ENCODE measurements at regions not wholly inside any gene's neighbourhood (a gene's known extent, or its start where the extent isn't known, plus 50 kb on each side); places are given as distances from the start of the nearest gene placed in this dataset.
A peak's percentile ranks its signal among the peaks of the same experiment; 100 is the strongest.

GRCh38 chr3:160169139-160169976 lies 55.9 kb upstream of the C3orf80 start:
- H2BK5ac ChIP-seq (ENCODE audit: insufficient read length, low read length) = no peak overlapping the region
- H3K4me2 ChIP-seq (ENCODE audit: insufficient read depth, insufficient read length, low read length) = no peak overlapping the region
- no peak overlapping the region for H3K9ac ChIP-seq (ENCODE audit: extremely low read depth, insufficient read length, low read length)
- Mint-ChIP-seq H3K27ac (peak overlapping the region in 1 of 3 experiments; percentile 15; a peak in 3 of 7 replicates), H3K36me3 (ENCODE audit: insufficient read depth in 1 of 3, low read depth in 3 of 3) (no peaks in the 10 kb centered on the region), H3K4me3 (no peak overlapping the region), H3K9me3 (peaks cover 0 to 3% of the 10 kb centered on the region in 2 experiments; a peak in 1 of 5 replicates), H3K27me3 (ENCODE audit: low read depth) (no peaks in the 10 kb centered on the region), H3K4me1 (peaks cover 11 to 13% of the 10 kb centered on the region in 2 experiments)
- H2BK20ac ChIP-seq (ENCODE audit: low read depth, low read length, poor library complexity, severe bottlenecking) = no peak overlapping the region
- H3T11ph ChIP-seq (ENCODE audit: low read length) = no peak overlapping the region
- no peaks in the 10 kb centered on the region for H3K79me1 ChIP-seq (ENCODE audit: insufficient read depth, low read depth, low read length, poor library complexity, severe bottlenecking)
- H3K23me2 ChIP-seq (ENCODE audit: insufficient read length, low read depth, low read length, poor library complexity, severe bottlenecking) = no peaks in the 10 kb centered on the region
- H3K79me2 ChIP-seq (ENCODE audit: insufficient read depth, low read length) = no peaks in the 10 kb centered on the region
- no peak overlapping the region for H4K5ac ChIP-seq (ENCODE audit: insufficient read length, low read depth, low read length)
- H4K8ac ChIP-seq (replicated peaks; ENCODE audit: insufficient read length, low read depth, low read length) = no peak overlapping the region
- H3K9me3 ChIP-seq (ENCODE audit: control insufficient read depth, low read depth, low read length) = no peaks in the 10 kb centered on the region
- H3K27me3 ChIP-seq (ENCODE audit: insufficient read depth, low read length) = no peaks in the 10 kb centered on the region
- no peak overlapping the region for H2AFZ ChIP-seq (ENCODE audit: low read length)
- H2BK12ac ChIP-seq (ENCODE audit: insufficient read length, low read depth, low read length) = no peak overlapping the region
- H3K14ac ChIP-seq (ENCODE audit: insufficient read depth, low read length) = no peak overlapping the region; the same call in 1 of the 2 replicates
- no peak overlapping the region for H3K18ac ChIP-seq (ENCODE audit: insufficient read length, low read depth, low read length)
- no peak overlapping the region for H3K56ac ChIP-seq (ENCODE audit: insufficient read length, low read depth, low read length)
- no peak overlapping the region for H3K23ac ChIP-seq (ENCODE audit: insufficient read length, low read depth, low read length)
- DNase-seq = no peak
- H4K91ac ChIP-seq (ENCODE audit: insufficient read length, low read depth, low read length) = no peak overlapping the region
- H3K4me1 ChIP-seq (ENCODE audit: insufficient read depth, low read length) = no peaks in the 10 kb centered on the region; the same call in 1 of the 2 replicates
- no peak overlapping the region for H3K27ac ChIP-seq (ENCODE audit: insufficient read length, low read depth, low read length)
- no peak overlapping the region for H2BK15ac ChIP-seq (ENCODE audit: low read depth, low read length)
- no peak for TF ChIP-seq CTCF (conservative IDR thresholded peaks at IDR 0.05)
- WGBS (ENCODE audit: extremely low coverage, insufficient read length, low lambda C conversion rate) = no CpG with 5 or more reads among the region's 7 CpGs
- H3K4ac ChIP-seq (ENCODE audit: low read depth, low read length) = no peak overlapping the region
- H2BK120ac ChIP-seq (ENCODE audit: low read depth, low read length, poor library complexity, severe bottlenecking) = no peak overlapping the region
- no peaks in the 10 kb centered on the region for H4K20me1 ChIP-seq (ENCODE audit: control insufficient read depth, insufficient read depth, insufficient read length)
- no peak overlapping the region for H2AK5ac ChIP-seq (ENCODE audit: insufficient read length, low read length)
